T-cell (primary cell): ENCODE measurements at regions not wholly inside any gene's neighbourhood (a gene's known extent, or its start where the extent isn't known, plus 50 kb on each side); places are given as distances from the start of the nearest gene placed in this dataset.

Experiments used
- ATAC-seq, 4 experiments: fragments of 200-7000 bp in 3 of 4; fragments of 150-1000 bp in 1 of 4; cut with Tn5 transposase; replicated peaks in 1 of 4; 1 replicate in 3 of 4; 2 replicates in 1 of 4; pipeline ENCODE4 v1.10.0; 2021; ENCODE audit warnings: moderate library complexity in 3 of 4, mild to moderate bottlenecking in 2 of 4, moderate number of reproducible peaks in 1 of 4
- CTCF ChIA-PET, 2 donors: fragments of 300-600 bp; sonication (Branson Sonifier 250); formaldehyde crosslinking; loops; one replicate each; lab custom pipeline; 2022; ENCODE audit warnings: antibody characterized with exemption in 2 of 2; lab: Charles Lee
- POLR2A ChIA-PET, 2 donors: fragments of 300-600 bp; sonication (Branson Sonifier 250); formaldehyde crosslinking; loops; one replicate each; lab custom pipeline; 2022; ENCODE audit warnings: antibody characterized with exemption in 2 of 2; lab: Charles Lee
- DNase-seq, 35 experiments: peaks; one replicate each; pipeline versions ENCODE4 v3.0.0 to v3.0.0-alpha.2; 2013 to 2023
- H3K27ac ChIP-seq: one replicate; pipeline ENCODE4 v1.5.1; 2013; ENCODE audit warnings: low read length
- H3K27me3 ChIP-seq, 2 experiments: replicated peaks in 1 of 2; 1 replicate in 1 of 2; 2 replicates in 1 of 2; pipeline versions ENCODE4 v1.6.1 to v1.7.0; 2013; ENCODE audit warnings: low read length in 1 of 2, mixed read lengths in 1 of 2; ENCODE audit not compliant: control insufficient read depth in 2 of 2, insufficient read depth in 2 of 2; ENCODE audit errors: extremely low read depth in 1 of 2
- H3K36me3 ChIP-seq, 2 donors: 1 replicate in 1 of 2; 2 replicates in 1 of 2; pipeline versions ENCODE4 v1.6.1 to v1.7.0; 2013; ENCODE audit warnings: low read length in 1 of 2; ENCODE audit not compliant: control insufficient read depth in 2 of 2, insufficient read depth in 1 of 2; ENCODE audit errors: extremely low read depth in 1 of 2
- H3K4me1 ChIP-seq, 2 experiments: 1 replicate in 1 of 2; 2 replicates in 1 of 2; pipeline versions ENCODE4 v1.6.1 to v1.7.0; 2013; ENCODE audit warnings: low read length in 2 of 2, mixed read lengths in 1 of 2; ENCODE audit not compliant: insufficient read depth in 2 of 2, control insufficient read depth in 1 of 2; ENCODE audit errors: extremely low read depth in 1 of 2
- H3K4me3 ChIP-seq, 2 donors: 1 replicate in 1 of 2; 2 replicates in 1 of 2; pipeline versions ENCODE4 v1.5.1 to v1.7.0; 2013; ENCODE audit warnings: mild to moderate bottlenecking in 2 of 2, low read length in 1 of 2, moderate library complexity in 1 of 2; ENCODE audit not compliant: control insufficient read depth in 1 of 2; ENCODE audit errors: extremely low read depth in 1 of 2
- H3K9me3 ChIP-seq: 2 replicates; pipeline ENCODE4 v1.7.0; 2013
- H3K27ac Mint-ChIP-seq, 2 donors: one replicate each; pipeline ENCODE4 v1.8.0; 2020 to 2021; ENCODE audit warnings: mild to moderate bottlenecking in 2 of 2, mixed read lengths in 2 of 2
- H3K27me3 Mint-ChIP-seq, 2 donors: one replicate each; pipeline ENCODE4 v1.8.0; 2021 to 2022; ENCODE audit warnings: mixed read lengths in 2 of 2
- H3K36me3 Mint-ChIP-seq: one replicate; pipeline ENCODE4 v1.8.0; 2021; ENCODE audit warnings: mixed read lengths
- H3K4me1 Mint-ChIP-seq, 3 donors: one replicate each; pipeline ENCODE4 v1.8.0; 2020 to 2022; ENCODE audit warnings: mixed read lengths in 3 of 3, mild to moderate bottlenecking in 1 of 3
- H3K4me3 Mint-ChIP-seq, 3 donors: one replicate each; pipeline ENCODE4 v1.8.0; 2020 to 2022; ENCODE audit warnings: mild to moderate bottlenecking in 3 of 3, mixed read lengths in 3 of 3, moderate library complexity in 3 of 3
- H3K9me3 Mint-ChIP-seq, 3 donors: one replicate each; pipeline ENCODE4 v1.8.0; 2020 to 2022; ENCODE audit warnings: mixed read lengths in 3 of 3
- WGBS: methylation state at CpG from one replicate; pipeline ENCODE4 v1.1.5; 2013; ENCODE audit warnings: missing lambda C conversion rate; ENCODE audit not compliant: insufficient coverage; 5-methylcytosine and 5-hydroxymethylcytosine counted together

DNA sequence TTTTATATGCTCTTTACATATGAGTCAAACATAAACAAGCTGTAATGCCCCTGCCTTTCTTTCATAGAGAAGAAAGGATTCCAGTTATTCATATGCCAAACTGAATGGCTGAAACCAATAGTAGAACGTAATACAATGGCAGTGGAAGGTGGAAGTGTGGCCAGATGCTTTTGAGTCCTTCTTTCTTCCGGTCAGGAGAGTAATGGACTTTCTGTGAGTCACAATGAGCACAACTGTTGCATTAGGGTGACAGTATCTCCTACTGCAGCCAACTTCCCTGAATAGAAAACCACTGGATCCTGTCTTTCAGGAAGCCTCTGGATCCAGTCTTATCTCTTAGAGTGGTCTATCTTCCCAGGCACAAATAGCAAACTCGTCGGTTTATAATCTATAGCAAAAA lies 855.2 kb downstream of the MAT2B start:
- no peak overlapping the region for H3K27ac ChIP-seq

DNA sequence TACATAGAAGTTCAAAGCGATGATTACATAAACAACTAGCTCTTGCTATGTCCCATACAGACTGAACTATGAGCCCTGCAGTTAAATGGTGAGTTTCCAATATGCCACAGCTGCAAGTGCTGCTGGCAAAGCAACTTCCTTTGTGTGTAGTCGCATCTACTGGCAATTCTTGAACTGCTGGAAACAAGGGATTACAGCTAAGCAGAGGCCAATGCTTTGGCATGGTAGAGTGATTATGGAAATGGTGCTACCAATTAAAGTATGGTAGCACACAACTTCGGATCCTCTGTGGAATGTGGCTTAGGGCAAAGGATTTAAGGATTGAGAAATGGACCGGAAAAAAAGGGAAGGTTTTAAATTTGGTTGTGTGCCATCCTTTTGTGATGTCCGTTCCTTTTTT lies 856.6 kb downstream of the MAT2B start:
- H3K36me3 ChIP-seq = no peaks in the 10 kb centered on the region
- Mint-ChIP-seq H3K27ac (no peak overlapping the region), H3K4me1 (no peaks in the 10 kb centered on the region), H3K27me3 (no peaks in the 10 kb centered on the region), H3K36me3 (no peaks in the 10 kb centered on the region), H3K4me3 (no peak overlapping the region), H3K9me3 (peaks cover 3 to 9% (median 3%) of the 10 kb centered on the region in 3 donors)
- no peaks in the 10 kb centered on the region for H3K9me3 ChIP-seq
- 86% methylated on average over 2 of the region's 5 CpGs for WGBS
- DNase-seq (no peak), ATAC-seq (no peak)
- ChIA-PET CTCF (no interaction called here), POLR2A (no interaction called here)
- H3K4me1 ChIP-seq = no peaks in the 10 kb centered on the region
- H3K4me3 ChIP-seq = no peak overlapping the region
- H3K27me3 ChIP-seq = no peaks in the 10 kb centered on the region
- no peak overlapping the region for H3K27ac ChIP-seq

More for the DNA sequence above, 855.2 kb downstream of the MAT2B start:
- H3K36me3 Mint-ChIP-seq = no peaks in the 10 kb centered on the region
- H3K36me3 ChIP-seq = no peaks in the 10 kb centered on the region
- POLR2A ChIA-PET = no interaction called here
- H3K27me3 ChIP-seq = no peaks in the 10 kb centered on the region
- ATAC-seq (no peak), DNase-seq (no peak)
- no peaks in the 10 kb centered on the region for H3K4me1 Mint-ChIP-seq
- H3K4me3 ChIP-seq = no peak overlapping the region
- H3K4me1 ChIP-seq = no peaks in the 10 kb centered on the region
- CTCF ChIA-PET = no interaction called here
- 52% methylated on average over 2 of the region's 4 CpGs for WGBS
- no peak overlapping the region for H3K4me3 Mint-ChIP-seq
- no peaks in the 10 kb centered on the region for H3K9me3 ChIP-seq
- no peak overlapping the region for H3K27ac Mint-ChIP-seq
- peaks cover 6 to 9% (median 9%) of the 10 kb centered on the region in 3 donors for H3K9me3 Mint-ChIP-seq
- H3K27me3 Mint-ChIP-seq = no peaks in the 10 kb centered on the region

DNA sequence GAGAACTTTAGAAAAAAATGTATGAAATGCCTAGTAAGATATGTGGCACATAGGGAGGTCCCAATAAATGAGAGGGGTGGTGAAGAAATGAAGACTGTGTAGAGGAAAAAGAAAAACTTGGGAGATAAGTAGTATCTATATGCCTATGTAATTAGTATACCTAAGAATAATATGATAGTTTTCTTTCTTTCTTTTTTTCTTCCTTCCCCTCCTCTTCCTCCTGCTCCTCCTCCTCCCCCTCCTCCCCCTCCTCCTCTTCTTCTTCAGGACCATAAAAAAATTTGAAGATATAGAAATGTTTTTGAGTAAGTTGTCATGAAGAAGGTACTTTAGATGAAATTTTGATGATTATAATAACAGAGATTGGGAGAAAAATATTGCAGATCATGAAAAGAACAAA lies 857.4 kb downstream of the MAT2B start:
- Histone ChIP-seq H3K27me3 (no peaks in the 10 kb centered on the region), H3K4me3 (no peak overlapping the region), H3K9me3 (no peaks in the 10 kb centered on the region), H3K4me1 (no peaks in the 10 kb centered on the region), H3K36me3 (no peaks in the 10 kb centered on the region), H3K27ac (no peak overlapping the region)
- Mint-ChIP-seq H3K4me1 (no peaks in the 10 kb centered on the region), H3K36me3 (no peaks in the 10 kb centered on the region), H3K9me3 (peaks cover 4 to 9% (median 6%) of the 10 kb centered on the region in 3 donors), H3K27ac (no peak overlapping the region), H3K27me3 (no peaks in the 10 kb centered on the region), H3K4me3 (no peak overlapping the region)
- CTCF ChIA-PET = no interaction called here
- POLR2A ChIA-PET = no interaction called here
- DNase-seq (no peak), ATAC-seq (no peak)

DNA sequence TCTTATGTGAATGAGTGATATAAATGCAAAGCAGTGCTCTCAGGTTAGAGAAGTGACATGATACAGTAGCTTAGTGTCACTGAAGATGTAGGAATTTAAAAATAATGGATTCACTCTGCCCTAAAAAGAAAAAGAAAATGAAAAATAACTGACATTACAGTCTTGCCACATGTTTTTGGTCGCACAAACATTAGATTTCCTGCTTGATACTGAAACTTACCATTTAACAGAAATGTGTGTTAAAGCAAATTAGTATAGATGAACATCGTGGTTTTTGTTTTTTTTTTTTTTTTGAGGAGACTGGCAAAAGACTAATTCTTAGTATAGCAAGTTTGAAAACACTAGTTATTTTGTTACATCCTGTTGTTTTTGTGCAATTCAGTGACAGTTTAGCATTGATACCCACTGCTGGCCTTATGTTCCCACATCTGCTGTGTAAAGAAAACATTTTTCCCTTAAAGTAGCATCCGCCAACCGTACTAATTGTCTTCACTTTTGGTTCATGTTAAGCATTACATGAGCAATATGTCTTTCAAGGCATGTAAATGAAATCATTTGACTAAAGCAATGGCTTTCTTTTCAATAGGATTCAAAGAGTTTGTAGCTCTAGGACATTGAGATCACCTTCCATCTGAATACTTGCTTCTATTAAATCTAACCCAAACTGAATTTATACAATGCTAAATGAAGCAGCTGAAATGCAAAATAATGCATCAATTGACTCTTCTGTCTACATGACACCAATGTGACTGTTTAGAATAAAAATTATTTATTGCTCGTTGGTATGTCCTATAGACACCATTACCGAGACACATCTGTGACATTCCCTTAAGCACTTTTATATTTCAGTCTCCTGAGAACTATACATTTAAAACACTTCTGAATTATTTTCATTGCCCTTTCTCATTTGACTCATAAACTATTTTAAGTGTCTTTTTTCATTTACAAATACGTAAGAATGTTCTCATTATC lies 859.1 kb downstream of the MAT2B start:
- 100% methylated on average over 1 of the region's 7 CpGs for WGBS
- Histone ChIP-seq H3K9me3 (no peaks in the 10 kb centered on the region), H3K4me3 (no peak overlapping the region), H3K36me3 (no peaks in the 10 kb centered on the region), H3K27ac (no peak overlapping the region), H3K4me1 (no peaks in the 10 kb centered on the region), H3K27me3 (no peaks in the 10 kb centered on the region)
- Mint-ChIP-seq H3K9me3 (peaks cover 4 to 9% (median 6%) of the 10 kb centered on the region in 3 donors), H3K4me1 (no peaks in the 10 kb centered on the region), H3K27ac (no peak overlapping the region), H3K36me3 (no peaks in the 10 kb centered on the region), H3K4me3 (no peak overlapping the region), H3K27me3 (no peaks in the 10 kb centered on the region)
- CTCF ChIA-PET = interaction anchor here in 1 of 2 donors (0.5 kb wide), 1 partner anchor 153 kb away, joined by 4 read pairs; no protein-coding TSS in a partner anchor
- no peak for ATAC-seq
- POLR2A ChIA-PET = interaction anchor here in 1 of 2 donors (0.5 kb wide), 1 partner anchor 774 kb away, joined by 3 read pairs; no protein-coding TSS in a partner anchor
- no peak for DNase-seq

DNA sequence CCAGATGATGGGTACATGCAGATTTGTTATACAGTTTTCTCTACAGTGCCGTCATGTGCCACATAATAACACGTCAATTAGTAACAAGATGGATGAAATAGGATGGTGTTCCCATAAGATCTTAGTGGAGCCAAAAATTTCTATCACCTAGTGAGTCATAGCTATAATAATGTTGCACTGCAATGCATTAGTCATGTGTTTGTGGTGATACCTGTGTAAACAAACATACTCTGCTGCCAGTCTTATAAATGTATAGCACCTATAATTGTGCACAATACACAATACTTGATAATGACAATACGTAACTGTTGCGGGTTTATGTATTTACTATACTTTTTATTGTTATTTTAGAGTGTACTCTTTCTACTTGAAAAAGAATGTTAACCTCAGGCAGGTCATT lies 865.4 kb downstream of the MAT2B start:
- no CpG with 5 or more reads among the region's 4 CpGs for WGBS
- Histone ChIP-seq H3K9me3 (no peaks in the 10 kb centered on the region), H3K27ac (no peak overlapping the region), H3K36me3 (no peaks in the 10 kb centered on the region), H3K27me3 (no peaks in the 10 kb centered on the region), H3K4me1 (no peaks in the 10 kb centered on the region), H3K4me3 (no peak overlapping the region)
- no peaks in the 10 kb centered on the region for H3K36me3 Mint-ChIP-seq
- no peak for DNase-seq
- ATAC-seq = no peak
- H3K27me3 Mint-ChIP-seq = no peaks in the 10 kb centered on the region
- H3K4me3 Mint-ChIP-seq = no peak overlapping the region
- POLR2A ChIA-PET = no interaction called here
- peaks cover 2 to 11% (median 4%) of the 10 kb centered on the region in 3 donors for H3K9me3 Mint-ChIP-seq
- CTCF ChIA-PET = no interaction called here
- no peaks in the 10 kb centered on the region for H3K4me1 Mint-ChIP-seq
- H3K27ac Mint-ChIP-seq = no peak overlapping the region

DNA sequence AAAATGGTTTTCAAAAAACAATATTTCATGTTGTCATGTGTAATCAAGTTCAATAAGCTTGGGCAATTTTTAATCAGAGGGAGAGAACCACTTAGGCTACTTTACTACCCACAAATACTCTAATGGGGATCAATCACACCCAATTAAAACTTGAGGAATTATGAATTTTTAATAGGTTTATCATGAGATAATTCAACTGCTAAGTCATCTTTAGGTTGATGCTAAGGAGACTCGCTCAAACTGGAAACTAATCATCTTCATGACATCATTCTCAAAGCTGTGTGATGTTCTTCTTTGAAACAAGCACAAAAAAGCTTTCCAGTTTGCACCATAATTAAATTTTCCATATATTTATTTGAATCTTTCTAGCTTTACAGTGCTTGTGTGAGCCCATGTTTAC lies 867.5 kb downstream of the MAT2B start:
- Histone ChIP-seq H3K27me3 (no peaks in the 10 kb centered on the region), H3K4me1 (no peaks in the 10 kb centered on the region), H3K4me3 (no peak overlapping the region), H3K36me3 (no peaks in the 10 kb centered on the region), H3K27ac (no peak overlapping the region), H3K9me3 (no peaks in the 10 kb centered on the region)
- ChIA-PET CTCF (no interaction called here), POLR2A (no interaction called here)
- peaks cover 0 to 8% (median 4%) of the 10 kb centered on the region in 3 donors for H3K9me3 Mint-ChIP-seq
- no peak overlapping the region for H3K27ac Mint-ChIP-seq
- ATAC-seq = no peak
- H3K4me3 Mint-ChIP-seq = no peak overlapping the region
- WGBS = no CpG with 5 or more reads among the region's 1 CpG
- no peaks in the 10 kb centered on the region for H3K27me3 Mint-ChIP-seq
- no peak for DNase-seq
- H3K4me1 Mint-ChIP-seq = no peaks in the 10 kb centered on the region
- H3K36me3 Mint-ChIP-seq = no peaks in the 10 kb centered on the region
